Fibroblast of skin of back (primary cell): ENCODE measurements at regions not wholly inside any gene's neighbourhood (a gene's known extent, or its start where the extent isn't known, plus 50 kb on each side); places are given as distances from the start of the nearest gene placed in this dataset.
"Not testable (repeated sequence)": the region's sequence is repeated elsewhere in the genome, so short reads cannot be mapped to it uniquely, and the experiment has no call there.

Experiments used
- DNase-seq: peaks from one replicate; pipeline ENCODE4 v3.0.0-alpha.2; 2013

GRCh38 chr4:54585321-54586000 is 72.3 kb upstream of the KIT start:
- DNase-seq, result peak; percentile 77

- peak; percentile 70 for DNase-seq
Measured at GRCh38 chr4:54586320-54586955, 71.3 kb upstream of the KIT start.

DNA sequence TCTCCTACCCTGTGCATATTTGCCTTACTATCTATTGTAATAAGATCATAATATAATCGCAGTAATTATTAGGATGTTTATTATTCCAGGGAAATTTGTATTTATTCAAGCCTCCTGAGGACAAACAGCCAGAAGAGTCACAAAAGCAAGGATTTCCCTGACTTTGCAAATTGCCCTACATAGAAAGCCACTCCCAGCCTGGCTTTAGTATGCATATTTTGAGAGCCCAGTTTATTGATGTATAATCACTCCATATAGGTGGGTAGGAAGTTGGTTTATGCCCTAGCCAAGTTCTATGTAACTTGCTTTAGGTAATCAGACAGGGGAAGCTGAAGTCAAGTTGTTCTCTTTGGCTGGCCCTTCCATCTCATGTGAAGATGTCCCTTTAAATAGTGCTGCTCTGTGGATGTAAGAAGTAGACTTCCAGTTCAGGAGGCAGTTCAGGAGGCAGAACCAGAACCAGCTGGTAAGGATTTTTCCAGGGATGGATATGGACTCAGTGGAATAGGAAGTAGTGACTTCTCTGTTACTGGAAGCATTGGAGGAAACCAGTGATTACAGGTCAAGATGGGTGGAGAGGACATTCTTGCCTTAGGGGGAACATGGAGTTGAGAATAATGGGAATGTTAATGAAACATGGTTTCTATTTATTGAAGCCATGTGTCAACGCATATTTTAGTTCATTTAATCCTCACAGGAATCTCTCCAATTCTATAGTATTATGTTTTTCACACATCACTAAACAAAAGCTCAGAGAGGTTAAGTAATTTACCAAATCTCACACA is 70.5 kb upstream of the KIT start:
- DNase-seq, result no peak

DNA sequence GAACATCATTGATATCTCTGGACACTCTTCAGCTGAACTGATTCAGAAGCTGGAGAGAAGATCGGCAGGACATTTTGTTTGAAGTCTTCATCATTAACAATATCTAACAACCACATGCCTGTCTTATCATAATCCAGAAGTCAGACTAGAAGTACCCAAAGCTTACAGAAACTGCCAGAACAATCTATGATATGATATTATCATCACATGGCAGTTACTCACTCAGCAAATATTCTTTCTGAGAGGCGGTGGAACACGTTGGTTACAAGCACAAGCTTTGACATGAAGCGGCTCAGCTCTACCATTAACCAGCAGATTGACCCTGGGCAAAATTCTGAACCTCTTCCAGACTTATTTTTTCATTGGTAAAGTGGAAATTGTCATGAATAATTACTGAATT is 69.4 kb upstream of the KIT start:
- peak; percentile 11 for DNase-seq

GRCh38 chr4:54589586-54589985 is 68.2 kb upstream of the KIT start:
- DNase-seq, result no peak

GRCh38 chr4:54593795-54594322 is 63.9 kb upstream of the KIT start:
- no peak for DNase-seq

DNA sequence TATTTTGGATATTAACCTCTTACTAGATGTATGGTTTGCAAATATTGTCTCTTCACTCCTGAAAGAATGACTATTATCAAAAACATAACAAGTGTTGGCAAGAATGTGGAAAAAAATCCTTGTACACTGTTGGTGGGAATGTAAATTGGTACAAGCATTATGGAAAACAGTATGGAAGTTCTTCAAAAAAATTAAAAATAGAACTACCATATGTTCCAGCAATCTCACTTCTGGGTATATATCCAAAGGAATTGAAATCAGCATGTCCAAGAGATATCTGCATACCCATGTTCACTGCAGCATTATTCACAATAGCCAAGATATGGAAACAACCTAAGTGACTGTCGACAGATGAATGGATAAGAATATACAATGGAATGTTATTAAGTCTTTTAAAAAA is 61.6 kb upstream of the KIT start:
- no peak for DNase-seq

DNA sequence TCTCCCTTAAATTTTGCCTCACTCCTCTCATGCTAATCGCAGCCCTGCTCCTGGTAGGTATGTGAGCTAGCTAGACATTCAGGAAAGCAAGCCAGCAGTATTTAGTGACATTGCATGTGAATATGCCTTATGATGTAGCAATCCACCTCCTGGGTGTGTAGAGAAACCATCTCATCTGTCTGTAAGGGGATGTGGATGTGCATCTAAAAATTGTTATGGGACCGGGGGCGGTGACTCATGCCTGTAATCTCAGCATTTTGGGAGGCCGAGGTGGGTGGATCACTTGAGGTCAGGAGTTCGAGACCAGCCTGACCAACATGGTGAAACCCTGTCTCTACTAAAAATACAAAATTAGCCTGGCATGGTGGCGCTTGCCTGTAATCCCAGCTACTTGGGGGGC is 60.1 kb upstream of the KIT start:
- DNase-seq, result not testable (repeated sequence)

DNA sequence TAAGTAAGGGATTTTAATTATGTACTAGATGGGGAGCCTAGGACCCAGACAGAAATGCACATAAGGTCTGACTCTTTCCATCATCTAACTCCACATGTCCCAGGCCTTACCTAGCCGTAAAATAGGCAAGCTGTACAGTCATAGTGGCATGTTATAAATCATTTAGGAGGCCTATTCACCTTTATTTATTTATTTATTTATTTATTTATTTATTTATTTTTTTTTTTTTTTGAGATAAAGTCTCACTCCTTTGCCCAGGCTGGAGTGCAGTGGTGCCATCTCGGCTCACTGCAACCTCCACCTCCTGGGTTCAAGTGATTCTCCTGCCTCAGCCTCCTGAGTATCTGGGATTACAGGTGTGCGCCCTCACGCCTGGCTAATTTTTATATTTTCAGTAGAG is 55.6 kb upstream of the KIT start:
- not testable (repeated sequence) for DNase-seq

- no peak for DNase-seq
Measured at GRCh38 chr4:54607067-54607466, 50.7 kb upstream of the KIT start.

DNA sequence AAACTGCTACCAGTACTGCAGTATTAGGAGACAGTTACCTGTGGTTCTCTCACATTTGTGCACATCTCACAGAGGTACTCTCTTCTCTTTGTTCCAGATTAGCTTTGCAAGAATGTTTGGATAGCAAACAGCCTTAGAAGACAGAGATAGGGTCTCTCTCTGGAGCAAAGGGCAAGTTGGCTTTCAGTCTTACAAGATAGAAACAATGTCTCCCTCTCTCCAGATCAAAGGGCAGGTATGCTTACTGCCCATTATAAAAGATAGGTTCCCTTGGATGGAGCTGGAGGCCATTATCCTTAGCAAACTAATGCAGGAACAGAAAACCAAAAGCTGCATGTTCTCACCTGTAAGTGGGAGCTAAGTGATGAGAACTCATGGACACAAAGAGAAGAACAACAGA is 50.2 kb upstream of the KIT start:
- DNase-seq, result no peak
